HG02588 (cell line): ENCODE measurements at regions not wholly inside any gene's neighbourhood (a gene's known extent, or its start where the extent isn't known, plus 50 kb on each side); places are given as distances from the start of the nearest gene placed in this dataset.
"Not testable (repeated sequence)": the region's sequence is repeated elsewhere in the genome, so short reads cannot be mapped to it uniquely, and the experiment has no call there.

Experiments
- ATAC-seq: cut with Tn5 transposase; IDR thresholded peaks from one replicate; pipeline ENCODE4 v1.9.1; 2021; ENCODE audit warnings: mild to moderate bottlenecking, moderate library complexity; ENCODE audit not compliant: unreplicated experiment

DNA sequence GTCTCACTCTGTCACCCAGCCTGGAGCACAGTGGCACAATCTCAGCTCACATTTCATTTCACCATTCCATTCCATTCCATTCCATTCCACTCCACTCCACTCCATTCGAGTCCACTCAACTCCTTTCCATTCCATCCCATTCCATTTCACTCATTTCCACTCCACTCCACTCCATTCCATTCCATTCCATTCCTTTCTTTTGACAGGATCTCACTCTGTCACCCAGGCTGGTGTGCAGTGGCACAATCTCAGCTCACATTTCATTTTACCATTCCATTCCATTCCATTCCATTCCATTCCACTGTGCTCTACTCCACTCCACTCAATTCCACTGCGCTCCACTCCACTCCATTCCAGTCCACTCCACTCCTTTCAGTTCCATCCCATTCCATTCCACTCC, 639.6 kb downstream of the TP53TG3F start:
- ATAC-seq, result not testable (repeated sequence)
